ENCODE measurements at regions not wholly inside any gene's neighbourhood (a gene's known extent, or its start where the extent isn't known, plus 50 kb on each side); places are given as distances from the start of the nearest gene placed in this dataset.

DNA sequence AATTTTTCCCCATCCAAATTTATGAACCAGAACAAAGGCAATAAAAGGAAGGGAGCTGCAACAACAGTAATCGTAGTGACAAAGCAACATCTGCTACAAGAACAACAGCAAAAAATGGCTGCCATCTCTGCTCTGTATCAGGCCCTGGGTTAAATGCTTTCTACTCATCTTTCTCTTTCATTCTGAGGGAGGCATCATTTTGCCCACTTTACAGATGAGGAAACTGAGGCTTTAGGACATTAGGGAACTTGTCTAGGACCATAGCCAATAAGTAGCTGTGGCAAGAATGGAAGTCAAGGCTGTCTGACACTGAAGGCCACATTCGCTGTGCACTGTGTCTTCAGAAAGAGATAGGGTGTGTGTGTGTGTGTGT lies 192.4 kb upstream of the NUDT4 start:
- Histone ChIP-seq H3K27ac (no peak overlapping the region), H3K4me3 (no peak overlapping the region), H3K36me3 (no peaks in the 10 kb centered on the region), H3K27me3 (no peaks in the 10 kb centered on the region), H3K4me1 (peaks cover 0 to 7% (median 3%) of the 10 kb centered on the region in 4 donors), H3K9me3 (no peaks in the 10 kb centered on the region)
- DNase-seq, result no peak
- TF ChIP-seq, protein P1, sequence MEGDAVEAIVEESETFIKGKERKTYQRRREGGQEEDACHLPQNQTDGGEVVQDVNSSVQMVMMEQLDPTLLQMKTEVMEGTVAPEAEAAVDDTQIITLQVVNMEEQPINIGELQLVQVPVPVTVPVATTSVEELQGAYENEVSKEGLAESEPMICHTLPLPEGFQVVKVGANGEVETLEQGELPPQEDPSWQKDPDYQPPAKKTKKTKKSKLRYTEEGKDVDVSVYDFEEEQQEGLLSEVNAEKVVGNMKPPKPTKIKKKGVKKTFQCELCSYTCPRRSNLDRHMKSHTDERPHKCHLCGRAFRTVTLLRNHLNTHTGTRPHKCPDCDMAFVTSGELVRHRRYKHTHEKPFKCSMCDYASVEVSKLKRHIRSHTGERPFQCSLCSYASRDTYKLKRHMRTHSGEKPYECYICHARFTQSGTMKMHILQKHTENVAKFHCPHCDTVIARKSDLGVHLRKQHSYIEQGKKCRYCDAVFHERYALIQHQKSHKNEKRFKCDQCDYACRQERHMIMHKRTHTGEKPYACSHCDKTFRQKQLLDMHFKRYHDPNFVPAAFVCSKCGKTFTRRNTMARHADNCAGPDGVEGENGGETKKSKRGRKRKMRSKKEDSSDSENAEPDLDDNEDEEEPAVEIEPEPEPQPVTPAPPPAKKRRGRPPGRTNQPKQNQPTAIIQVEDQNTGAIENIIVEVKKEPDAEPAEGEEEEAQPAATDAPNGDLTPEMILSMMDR (IDR thresholded peaks at IDR 0.05), result no peak
- no peak for TF ChIP-seq POLR2A (IDR thresholded peaks at IDR 0.05)

DNA sequence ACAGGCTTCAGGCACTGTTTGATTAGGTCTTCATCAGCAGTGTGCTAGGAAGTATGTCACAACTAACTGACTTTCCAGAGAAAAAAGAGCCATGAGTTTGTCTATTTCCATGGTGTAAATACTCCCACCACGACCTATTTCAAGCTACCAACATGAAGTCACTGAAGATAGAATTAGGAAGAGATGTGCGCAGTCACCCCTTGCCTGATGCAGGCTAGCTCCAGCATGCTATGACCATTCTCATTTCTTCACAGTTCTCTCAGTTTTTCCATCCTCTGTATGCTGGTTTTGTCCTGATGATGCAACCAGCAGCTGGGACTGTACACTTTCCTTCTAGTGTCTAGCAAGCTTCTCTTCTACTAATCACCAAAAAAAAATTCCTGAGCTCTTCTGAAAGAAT lies 191.6 kb upstream of the NUDT4 start:
- no peak overlapping the region for H3K27ac ChIP-seq
- H3K4me3 ChIP-seq, result no peak overlapping the region
- no peaks in the 10 kb centered on the region for H3K9me3 ChIP-seq
- H3K36me3 ChIP-seq, result no peaks in the 10 kb centered on the region
- TF ChIP-seq, protein P1 (IDR thresholded peaks at IDR 0.05), result no peak
- no peak for TF ChIP-seq POLR2A (IDR thresholded peaks at IDR 0.05)
- no peak for DNase-seq
- peaks cover 0 to 7% (median 3%) of the 10 kb centered on the region in 4 donors for H3K4me1 ChIP-seq
- no peaks in the 10 kb centered on the region for H3K27me3 ChIP-seq

DNA sequence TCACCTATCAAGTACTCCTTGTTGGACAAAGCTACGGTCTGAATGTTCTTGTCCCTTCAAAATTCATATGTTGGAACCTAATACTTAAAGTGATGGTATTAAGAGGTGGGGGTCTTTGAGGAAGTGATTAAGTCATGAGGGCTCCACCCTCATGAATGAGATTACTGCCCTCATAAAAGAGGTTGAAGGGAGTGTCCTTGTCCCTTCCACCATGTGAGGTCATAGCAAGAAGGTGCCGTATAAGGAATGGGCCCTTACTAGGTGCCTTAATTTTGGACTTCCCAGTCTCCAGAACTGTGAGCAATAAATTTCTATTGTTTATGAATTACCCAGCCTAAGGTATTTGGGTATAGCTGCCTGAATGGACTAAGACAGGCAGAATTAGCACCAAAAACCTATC lies 191.1 kb upstream of the NUDT4 start:
- TF ChIP-seq, protein P1 (IDR thresholded peaks at IDR 0.05), result no peak
- no peak for DNase-seq
- Histone ChIP-seq H3K27ac (no peak overlapping the region), H3K4me1 (peaks cover 0 to 7% (median 3%) of the 10 kb centered on the region in 4 donors), H3K9me3 (no peaks in the 10 kb centered on the region), H3K4me3 (no peak overlapping the region), H3K27me3 (no peaks in the 10 kb centered on the region), H3K36me3 (no peaks in the 10 kb centered on the region)

DNA sequence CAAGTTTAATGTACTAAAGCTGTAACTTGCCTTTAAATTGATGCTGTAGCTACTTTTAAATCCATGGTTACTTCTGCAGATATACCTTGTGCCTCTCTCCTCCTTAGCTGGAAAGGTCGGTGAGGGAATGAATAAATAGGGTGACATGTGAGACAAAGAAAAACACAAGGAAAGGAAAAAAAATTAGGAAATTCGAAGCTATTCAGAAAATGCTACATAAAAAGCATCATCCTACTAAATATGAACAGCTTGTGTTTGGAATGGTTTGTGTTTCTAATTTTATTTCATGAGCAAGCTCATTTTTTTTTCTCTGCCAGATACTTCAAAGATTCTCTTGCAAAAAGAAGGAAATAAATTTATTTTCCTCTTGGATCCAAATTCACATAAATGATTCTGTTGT lies 186.3 kb upstream of the NUDT4 start:
- no peak overlapping the region for H3K27ac ChIP-seq

DNA sequence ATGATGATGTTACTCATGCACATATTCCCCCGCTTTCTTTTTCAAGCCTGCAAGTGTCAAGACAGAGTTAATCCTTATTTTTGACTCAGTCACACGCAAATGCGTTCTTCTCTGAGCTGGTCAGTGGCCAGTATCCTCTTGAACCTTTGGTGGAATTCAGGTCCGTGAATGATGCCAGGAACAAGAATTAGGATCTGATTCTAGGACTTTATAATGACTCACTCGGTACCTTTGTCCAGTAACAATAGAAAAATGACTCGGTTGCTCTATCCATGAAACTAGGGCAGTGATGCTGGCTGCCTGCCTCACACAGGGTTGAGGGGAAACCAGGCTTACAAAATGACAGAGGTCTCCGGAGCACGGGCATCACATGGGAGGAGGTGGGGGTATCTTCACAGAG lies 185.8 kb upstream of the NUDT4 start:
- TF ChIP-seq POLR2A (IDR thresholded peaks at IDR 0.05), result no peak
- Histone ChIP-seq H3K27me3 (no peaks in the 10 kb centered on the region), H3K9me3 (no peaks in the 10 kb centered on the region), H3K36me3 (no peaks in the 10 kb centered on the region), H3K27ac (no peak overlapping the region), H3K4me3 (no peak overlapping the region), H3K4me1 (no peaks in the 10 kb centered on the region)
- DNase-seq, result no peak

More for the DNA sequence above, 186.3 kb upstream of the NUDT4 start:
- no peaks in the 10 kb centered on the region for H3K4me1 ChIP-seq
- no peaks in the 10 kb centered on the region for H3K27me3 ChIP-seq
- no peaks in the 10 kb centered on the region for H3K36me3 ChIP-seq
- no peaks in the 10 kb centered on the region for H3K9me3 ChIP-seq
- TF ChIP-seq, protein P1 (IDR thresholded peaks at IDR 0.05), result no peak
- TF ChIP-seq POLR2A (IDR thresholded peaks at IDR 0.05), result no peak
- DNase-seq, result no peak
- H3K4me3 ChIP-seq, result no peak overlapping the region

DNA sequence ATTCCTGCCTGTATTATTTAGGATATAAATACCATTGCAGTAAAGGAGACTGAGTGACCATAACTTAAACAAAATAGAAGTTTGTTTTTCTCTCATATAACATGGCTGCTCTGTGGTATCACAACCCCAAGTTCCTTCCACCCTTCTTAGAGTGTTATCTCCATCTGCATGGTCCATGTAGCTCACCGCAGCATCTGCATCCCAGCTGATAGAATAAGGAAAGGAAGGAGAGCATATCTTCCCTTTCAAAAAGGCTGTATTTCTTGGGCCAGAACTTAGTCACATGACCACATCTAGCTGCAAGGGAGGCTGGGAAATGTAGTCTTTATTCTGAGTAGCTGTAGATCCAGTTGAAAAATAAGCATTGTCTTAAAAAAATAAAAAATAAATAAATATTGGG lies 184.8 kb upstream of the NUDT4 start:
- Histone ChIP-seq H3K36me3 (no peaks in the 10 kb centered on the region), H3K4me1 (no peaks in the 10 kb centered on the region), H3K27ac (no peak overlapping the region), H3K27me3 (no peaks in the 10 kb centered on the region), H3K9me3 (no peaks in the 10 kb centered on the region), H3K4me3 (no peak overlapping the region)
- DNase-seq, result no peak
- TF ChIP-seq, protein P1 (IDR thresholded peaks at IDR 0.05), result no peak
- TF ChIP-seq POLR2A (IDR thresholded peaks at IDR 0.05), result no peak

Measured in Peyer's patch (tissue), 4 donors.